ENCODE measurements at regions not wholly inside any gene's neighbourhood (a gene's known extent, or its start where the extent isn't known, plus 50 kb on each side); places are given as distances from the start of the nearest gene placed in this dataset.

DNA sequence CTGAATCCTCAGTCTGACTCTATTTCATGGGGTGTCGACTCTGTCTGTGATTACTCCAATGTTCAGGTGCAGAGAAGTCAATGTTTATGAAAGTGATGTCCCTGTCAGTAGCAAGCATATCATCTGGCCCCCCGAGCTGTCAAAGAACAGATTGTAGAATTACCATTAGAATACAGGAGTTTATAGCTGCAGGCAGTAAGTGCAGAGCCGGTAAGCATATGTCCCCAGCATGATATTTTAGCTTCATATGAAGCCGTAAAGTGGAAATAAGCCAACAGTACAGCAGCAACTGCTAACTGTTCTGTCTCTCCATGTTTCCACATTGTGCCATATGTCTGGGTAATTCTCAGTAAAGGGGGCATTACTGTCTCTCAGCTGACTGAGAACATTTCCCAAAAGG lies 541.8 kb downstream of the SOX11 start:
- no peaks in the 10 kb centered on the region for H3K36me3 Mint-ChIP-seq (ENCODE audit: low read depth)
- H3K27ac Mint-ChIP-seq: no peak overlapping the region
- CTCF ChIA-PET: no interaction called here

DNA sequence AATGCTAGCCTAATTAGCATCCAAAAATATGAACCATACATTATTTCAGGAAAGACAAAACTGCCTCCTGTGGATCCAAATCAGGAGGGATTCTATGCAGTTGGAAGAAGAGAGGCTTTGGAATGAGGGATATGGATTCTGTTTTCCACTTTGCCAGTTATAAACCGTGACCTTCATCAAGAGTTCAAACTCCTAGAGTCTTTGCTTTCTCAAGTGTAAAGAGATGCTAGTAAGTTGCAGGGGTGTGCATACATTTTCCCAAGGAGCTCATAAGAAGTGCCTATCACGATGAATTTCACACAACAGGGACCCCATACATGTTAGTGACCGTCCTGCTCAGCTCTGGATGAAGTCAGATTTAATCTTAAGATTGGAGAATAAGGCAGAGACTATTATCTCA lies 542.5 kb downstream of the SOX11 start:
- no peak for DNase-seq
- Mint-ChIP-seq H3K4me3 (no peak overlapping the region), H3K36me3 (ENCODE audit: low read depth) (no peaks in the 10 kb centered on the region), H3K4me1 (peaks cover 14% of the 10 kb centered on the region), H3K9me3 (peaks cover 8% of the 10 kb centered on the region), H3K27ac (no peak overlapping the region), H3K27me3 (no peaks in the 10 kb centered on the region)
- no peak for TF ChIP-seq CTCF (IDR thresholded peaks at IDR 0.05)
- ChIA-PET POLR2A (no interaction called here), CTCF (no interaction called here)
- intact Hi-C loops (cut with micrococcal nuclease): loop anchor here (5.0 kb wide), 1 partner anchor 118 kb away; no protein-coding TSS in a partner anchor
- no peak for ATAC-seq (ENCODE audit: low read depth)

More for the DNA sequence above, 541.8 kb downstream of the SOX11 start:
- POLR2A ChIA-PET: no interaction called here
- Mint-ChIP-seq H3K4me1 (peaks cover 14% of the 10 kb centered on the region), H3K27me3 (no peaks in the 10 kb centered on the region), H3K4me3 (no peak overlapping the region), H3K9me3 (peaks cover 8% of the 10 kb centered on the region)
- ATAC-seq (ENCODE audit: low read depth) (no peak), DNase-seq (no peak)
- TF ChIP-seq CTCF (IDR thresholded peaks at IDR 0.05): no peak
- intact Hi-C loops (cut with micrococcal nuclease): loop anchor here (5.0 kb wide), 1 partner anchor 118 kb away; no protein-coding TSS in a partner anchor

GRCh38 chr2:6236317-6236716 lies 544.1 kb downstream of the SOX11 start:
- peaks cover 14% of the 10 kb centered on the region for H3K4me1 Mint-ChIP-seq
- H3K9me3 Mint-ChIP-seq: peaks cover 4% of the 10 kb centered on the region
- DNase-seq: no peak
- no peak for TF ChIP-seq CTCF (IDR thresholded peaks at IDR 0.05)
- no peak overlapping the region for H3K4me3 Mint-ChIP-seq
- no peaks in the 10 kb centered on the region for H3K27me3 Mint-ChIP-seq
- intact Hi-C loops (cut with micrococcal nuclease): no loop called here
- H3K27ac Mint-ChIP-seq: no peak overlapping the region
- ChIA-PET POLR2A (no interaction called here), CTCF (no interaction called here)
- no peak for ATAC-seq (ENCODE audit: low read depth)
- no peaks in the 10 kb centered on the region for H3K36me3 Mint-ChIP-seq (ENCODE audit: low read depth)

GRCh38 chr2:6237039-6237660 lies 545.0 kb downstream of the SOX11 start:
- no peak for ATAC-seq (ENCODE audit: low read depth)
- no peak for TF ChIP-seq CTCF (IDR thresholded peaks at IDR 0.05)
- Mint-ChIP-seq H3K27me3 (no peaks in the 10 kb centered on the region), H3K4me3 (no peak overlapping the region), H3K36me3 (ENCODE audit: low read depth) (no peaks in the 10 kb centered on the region), H3K4me1 (peaks cover 14% of the 10 kb centered on the region), H3K27ac (no peak overlapping the region), H3K9me3 (peaks cover 4% of the 10 kb centered on the region)
- ChIA-PET POLR2A (no interaction called here), CTCF (no interaction called here)
- DNase-seq: no peak
- intact Hi-C loops (cut with micrococcal nuclease): no loop called here

DNA sequence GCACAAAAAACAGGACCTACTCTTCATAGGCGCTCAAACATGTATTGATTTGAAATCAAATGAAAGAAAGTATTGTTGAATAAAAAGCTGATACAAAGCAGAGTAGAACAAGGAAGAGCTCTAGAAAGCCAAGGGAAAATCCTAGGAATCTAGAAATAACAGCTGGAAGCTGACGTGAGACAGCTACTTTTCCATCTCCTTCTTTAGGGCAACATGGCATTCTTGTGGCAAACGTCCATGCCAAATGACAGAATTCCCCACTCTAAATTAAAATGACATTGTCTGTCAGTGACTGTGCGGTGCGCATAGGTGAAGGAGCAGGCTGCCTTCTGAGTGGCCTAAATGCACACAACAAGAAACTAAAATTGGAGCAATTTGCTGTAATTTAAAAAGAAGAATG lies 557.4 kb downstream of the SOX11 start:
- intact Hi-C loops (cut with micrococcal nuclease): no loop called here
- POLR2A ChIA-PET: no interaction called here
- Mint-ChIP-seq H3K36me3 (ENCODE audit: low read depth) (no peaks in the 10 kb centered on the region), H3K27ac (no peak overlapping the region), H3K9me3 (no peaks in the 10 kb centered on the region), H3K4me3 (no peak overlapping the region), H3K27me3 (no peaks in the 10 kb centered on the region), H3K4me1 (peaks cover 3% of the 10 kb centered on the region)
- no peak for TF ChIP-seq CTCF (IDR thresholded peaks at IDR 0.05)
- ATAC-seq (ENCODE audit: low read depth) (no peak), DNase-seq (no peak)
- CTCF ChIA-PET: no interaction called here

Data from activated B cell treated with CpG ODN at 0.5 μM for 24 hours (primary cell).